ENCODE measurements at regions not wholly inside any gene's neighbourhood (a gene's known extent, or its start where the extent isn't known, plus 50 kb on each side); places are given as distances from the start of the nearest gene placed in this dataset.

DNA sequence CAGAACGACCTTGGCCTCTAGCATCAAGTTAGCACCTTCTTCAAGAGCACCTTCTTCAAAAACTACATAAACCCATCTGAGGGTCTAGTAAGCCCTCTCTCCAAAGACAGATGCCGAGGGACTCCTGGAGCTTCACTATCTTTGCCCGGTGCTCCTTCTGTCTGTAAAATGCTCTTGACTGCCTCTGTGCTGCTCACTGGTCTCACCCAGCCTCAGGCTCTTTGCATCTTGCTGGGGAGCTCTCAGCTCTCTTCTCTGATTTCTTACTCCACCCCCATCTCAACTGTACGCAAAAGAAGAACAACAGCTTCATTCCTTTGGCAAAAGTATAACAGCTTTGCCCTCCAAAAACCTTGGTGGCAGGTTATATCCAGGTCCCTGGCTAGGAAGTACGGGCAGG lies 404.2 kb downstream of the KLF12 start:
- Histone ChIP-seq H3K4me3 (ENCODE audit: low read depth, low read length, poor library complexity, severe bottlenecking) (no peak overlapping the region), H2AFZ (ENCODE audit: low read length) (no peak overlapping the region), H4K20me1 (ENCODE audit: insufficient read depth, low read length) (no peaks in the 10 kb centered on the region), H3K79me2 (ENCODE audit: insufficient read depth, low read depth, low read length) (no peaks in the 10 kb centered on the region), H3K36me3 (ENCODE audit: insufficient read depth, low read length) (no peaks in the 10 kb centered on the region), H3K4me2 (ENCODE audit: low read length) (no peak overlapping the region), H3K9me3 (ENCODE audit: low read length) (no peaks in the 10 kb centered on the region), H3K9me2 (ENCODE audit: insufficient read depth, low read length) (no peaks in the 10 kb centered on the region), H3K4me1 (ENCODE audit: insufficient read depth, low read length, poor library complexity, severe bottlenecking) (no peaks in the 10 kb centered on the region), H3K27ac (ENCODE audit: low read depth, low read length, poor library complexity, severe bottlenecking) (no peak overlapping the region)
- CTCF ChIA-PET (ENCODE audit: unreplicated experiment), result no interaction called here
- POLR2A ChIA-PET, result interaction anchor here (0.6 to 1.1 kb wide), 3 partner anchors 10 to 638 kb away, joined by 3 read pairs; no protein-coding TSS in a partner anchor
- intact Hi-C loops (cut with micrococcal nuclease; ENCODE audit: unreplicated experiment), result no loop called here
- no TSS peak for BruUV-seq (replicated peaks)
- TF ChIP-seq, protein P1, sequence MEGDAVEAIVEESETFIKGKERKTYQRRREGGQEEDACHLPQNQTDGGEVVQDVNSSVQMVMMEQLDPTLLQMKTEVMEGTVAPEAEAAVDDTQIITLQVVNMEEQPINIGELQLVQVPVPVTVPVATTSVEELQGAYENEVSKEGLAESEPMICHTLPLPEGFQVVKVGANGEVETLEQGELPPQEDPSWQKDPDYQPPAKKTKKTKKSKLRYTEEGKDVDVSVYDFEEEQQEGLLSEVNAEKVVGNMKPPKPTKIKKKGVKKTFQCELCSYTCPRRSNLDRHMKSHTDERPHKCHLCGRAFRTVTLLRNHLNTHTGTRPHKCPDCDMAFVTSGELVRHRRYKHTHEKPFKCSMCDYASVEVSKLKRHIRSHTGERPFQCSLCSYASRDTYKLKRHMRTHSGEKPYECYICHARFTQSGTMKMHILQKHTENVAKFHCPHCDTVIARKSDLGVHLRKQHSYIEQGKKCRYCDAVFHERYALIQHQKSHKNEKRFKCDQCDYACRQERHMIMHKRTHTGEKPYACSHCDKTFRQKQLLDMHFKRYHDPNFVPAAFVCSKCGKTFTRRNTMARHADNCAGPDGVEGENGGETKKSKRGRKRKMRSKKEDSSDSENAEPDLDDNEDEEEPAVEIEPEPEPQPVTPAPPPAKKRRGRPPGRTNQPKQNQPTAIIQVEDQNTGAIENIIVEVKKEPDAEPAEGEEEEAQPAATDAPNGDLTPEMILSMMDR (conservative IDR thresholded peaks at IDR 0.05; ENCODE audit: low read length), result no peak
- TF ChIP-seq EZH2phosphoT487 (IDR thresholded peaks at IDR 0.05; ENCODE audit: borderline replicate concordance, low read depth, low read length), result no peak
- no peak for DNase-seq (ENCODE audit: low spot score)

DNA sequence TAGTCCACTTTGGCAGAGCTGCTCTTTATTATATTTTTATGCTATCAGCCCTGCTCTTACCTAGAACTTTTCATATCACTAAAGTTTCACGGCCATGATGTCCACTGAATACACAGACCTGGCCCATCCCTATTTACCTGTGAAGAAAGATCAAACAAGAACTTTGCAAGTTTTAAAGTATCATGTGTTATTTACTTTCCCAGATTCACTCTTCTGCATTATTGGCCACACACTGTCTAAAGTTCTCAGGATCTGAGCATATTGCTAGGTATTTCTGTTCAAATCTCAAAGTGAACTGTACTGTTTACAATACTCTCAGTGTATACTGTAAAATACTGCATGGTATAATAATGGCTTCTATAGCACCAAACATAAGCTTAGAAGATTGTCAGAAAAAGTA lies 405.2 kb downstream of the KLF12 start:
- intact Hi-C loops (cut with micrococcal nuclease; ENCODE audit: unreplicated experiment), result no loop called here
- no peak overlapping the region for H3K27ac ChIP-seq (ENCODE audit: low read depth, low read length, poor library complexity, severe bottlenecking)
- H2AFZ ChIP-seq (ENCODE audit: low read length), result no peak overlapping the region
- TF ChIP-seq, protein P1 (conservative IDR thresholded peaks at IDR 0.05; ENCODE audit: low read length), result no peak
- no peak for TF ChIP-seq EZH2phosphoT487 (IDR thresholded peaks at IDR 0.05; ENCODE audit: borderline replicate concordance, low read depth, low read length)
- no peak overlapping the region for H3K4me3 ChIP-seq (ENCODE audit: low read depth, low read length, poor library complexity, severe bottlenecking)
- H3K4me1 ChIP-seq (ENCODE audit: insufficient read depth, low read length, poor library complexity, severe bottlenecking), result no peaks in the 10 kb centered on the region
- H3K9me3 ChIP-seq (ENCODE audit: low read length), result no peaks in the 10 kb centered on the region
- no peaks in the 10 kb centered on the region for H3K9me2 ChIP-seq (ENCODE audit: insufficient read depth, low read length)
- H4K20me1 ChIP-seq (ENCODE audit: insufficient read depth, low read length), result no peaks in the 10 kb centered on the region
- ChIA-PET POLR2A (interaction anchor here (0.5 to 0.6 kb wide), 3 partner anchors 69 to 693 kb away, joined by 3 to 5 read pairs (median 3); no protein-coding TSS in a partner anchor), CTCF (ENCODE audit: unreplicated experiment) (no interaction called here)
- DNase-seq (ENCODE audit: low spot score), result no peak
- BruUV-seq (replicated peaks), result no TSS peak
- no peaks in the 10 kb centered on the region for H3K36me3 ChIP-seq (ENCODE audit: insufficient read depth, low read length)
- H3K4me2 ChIP-seq (ENCODE audit: low read length), result no peak overlapping the region
- H3K79me2 ChIP-seq (ENCODE audit: insufficient read depth, low read depth, low read length), result no peaks in the 10 kb centered on the region

DNA sequence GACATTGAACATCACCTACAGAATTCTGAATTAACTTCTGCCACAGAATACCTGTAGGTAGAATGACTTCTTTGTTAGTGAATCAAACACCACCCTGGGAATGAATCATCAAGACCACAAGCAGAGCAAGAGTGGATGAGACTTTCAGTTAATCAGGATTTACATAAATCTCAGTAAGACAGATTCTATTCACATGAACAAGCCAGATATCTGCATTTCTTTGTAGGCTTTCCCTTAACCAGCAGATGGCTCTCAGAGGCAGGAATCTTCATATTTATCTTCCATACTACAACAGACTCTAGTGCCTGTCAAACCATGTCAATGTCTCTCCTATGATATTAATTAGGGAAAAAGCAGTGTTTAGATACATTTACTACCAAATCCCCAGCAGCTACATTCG lies 412.1 kb downstream of the KLF12 start:
- no peaks in the 10 kb centered on the region for H3K79me2 ChIP-seq (ENCODE audit: insufficient read depth, low read depth, low read length)
- ChIA-PET CTCF (ENCODE audit: unreplicated experiment) (no interaction called here), POLR2A (interaction anchor here (0.8 to 1.2 kb wide), 2 partner anchors 17 to 540 kb away, joined by 4 read pairs; no protein-coding TSS in a partner anchor)
- H3K4me3 ChIP-seq (ENCODE audit: low read depth, low read length, poor library complexity, severe bottlenecking), result no peak overlapping the region
- no peaks in the 10 kb centered on the region for H3K9me2 ChIP-seq (ENCODE audit: insufficient read depth, low read length)
- H3K9me3 ChIP-seq (ENCODE audit: low read length), result no peaks in the 10 kb centered on the region
- TF ChIP-seq EZH2phosphoT487 (IDR thresholded peaks at IDR 0.05; ENCODE audit: borderline replicate concordance, low read depth, low read length), result no peak
- TF ChIP-seq, protein P1 (conservative IDR thresholded peaks at IDR 0.05; ENCODE audit: low read length), result peak; percentile 52
- no peak overlapping the region for H3K27ac ChIP-seq (ENCODE audit: low read depth, low read length, poor library complexity, severe bottlenecking)
- BruUV-seq (replicated peaks), result no TSS peak
- peak; percentile 3 for DNase-seq (ENCODE audit: low spot score)
- no peaks in the 10 kb centered on the region for H3K4me1 ChIP-seq (ENCODE audit: insufficient read depth, low read length, poor library complexity, severe bottlenecking)
- H2AFZ ChIP-seq (ENCODE audit: low read length), result no peak overlapping the region
- H3K36me3 ChIP-seq (ENCODE audit: insufficient read depth, low read length), result no peaks in the 10 kb centered on the region
- intact Hi-C loops (cut with micrococcal nuclease; ENCODE audit: unreplicated experiment), result no loop called here
- H3K4me2 ChIP-seq (ENCODE audit: low read length), result no peak overlapping the region
- H4K20me1 ChIP-seq (ENCODE audit: insufficient read depth, low read length), result no peaks in the 10 kb centered on the region; the same call in 1 of the 2 replicates
